DMS 273 (cell line): ENCODE measurements at regions not wholly inside any gene's neighbourhood (a gene's known extent, or its start where the extent isn't known, plus 50 kb on each side); places are given as distances from the start of the nearest gene placed in this dataset.
"Not testable (repeated sequence)": the region's sequence is repeated elsewhere in the genome, so short reads cannot be mapped to it uniquely, and the experiment has no call there.

Experiments used
- DNase-seq: peaks from one replicate; lab custom pipeline; 2025; ENCODE audit not compliant: unreplicated experiment; lab: John Stamatoyannopoulos, UW

GRCh38 chr16:86335266-86336172 lies 174.8 kb upstream of the FOXF1 start:
- DNase-seq = no peak

- no peak for DNase-seq
Measured at GRCh38 chr16:86337138-86337537, 173.2 kb upstream of the FOXF1 start.

- DNase-seq = no peak
Measured at GRCh38 chr16:86337581-86338402, 172.5 kb upstream of the FOXF1 start.

GRCh38 chr16:86338403-86339115 lies 171.8 kb upstream of the FOXF1 start:
- DNase-seq = no peak

- DNase-seq = no peak
Measured at GRCh38 chr16:86342161-86342834, 168.0 kb upstream of the FOXF1 start.

- no peak for DNase-seq
Measured at GRCh38 chr16:86343027-86343795, 167.1 kb upstream of the FOXF1 start.

- no peak for DNase-seq
Measured at GRCh38 chr16:86343796-86344585, 166.3 kb upstream of the FOXF1 start.

GRCh38 chr16:86344586-86344871 lies 165.8 kb upstream of the FOXF1 start:
- no peak for DNase-seq

- DNase-seq = no peak
Measured at GRCh38 chr16:86344881-86345280, 165.4 kb upstream of the FOXF1 start.

GRCh38 chr16:86345516-86345915 lies 164.8 kb upstream of the FOXF1 start:
- DNase-seq = no peak

GRCh38 chr16:86346034-86346433 lies 164.3 kb upstream of the FOXF1 start:
- no peak for DNase-seq

GRCh38 chr16:86347090-86347489 lies 163.2 kb upstream of the FOXF1 start:
- DNase-seq = no peak

- DNase-seq = no peak
Measured at GRCh38 chr16:86347916-86348555, 162.3 kb upstream of the FOXF1 start.

- DNase-seq = no peak
Measured at GRCh38 chr16:86349338-86349900, 160.9 kb upstream of the FOXF1 start.

- no peak for DNase-seq
Measured at GRCh38 chr16:86350289-86350688, 160.0 kb upstream of the FOXF1 start.

GRCh38 chr16:86351041-86351784 lies 159.1 kb upstream of the FOXF1 start:
- DNase-seq = no peak

- not testable (repeated sequence) for DNase-seq
Measured at GRCh38 chr16:86351785-86352139, 158.6 kb upstream of the FOXF1 start.

GRCh38 chr16:86353148-86353547 lies 157.2 kb upstream of the FOXF1 start:
- DNase-seq = no peak
